K562 (cell line): ENCODE measurements at regions not wholly inside any gene's neighbourhood (a gene's known extent, or its start where the extent isn't known, plus 50 kb on each side); places are given as distances from the start of the nearest gene placed in this dataset.

Source experiments
- ATF3 ChIP-seq, 2 experiments: fragments of 450-650 bp in 1 of 2; sonication (generic) in 1 of 2; formaldehyde crosslinking in 1 of 2; IDR thresholded peaks in 1 of 2; conservative IDR thresholded peaks in 1 of 2; 2 replicates each; pipeline versions ENCODE4 v1.6.1 to v1.8.1; 2016 to 2023; ENCODE audit warnings: mild to moderate bottlenecking in 2 of 2, moderate library complexity in 2 of 2, inconsistent platforms in 1 of 2, missing genetic modification reagents in 1 of 2
- ATF4 ChIP-seq: fragments of 450-650 bp; formaldehyde crosslinking; IDR thresholded peaks from 2 replicates; pipeline ENCODE4 v1.4.0; 2022; ENCODE audit warnings: mild to moderate bottlenecking, moderate library complexity
- CTCF ChIP-seq, 3 experiments: IDR thresholded peaks in 2 of 3; conservative IDR thresholded peaks in 1 of 3; 2 replicates each; pipeline ENCODE4 v1.5.1; 2011 to 2012; ENCODE audit warnings: low read length in 3 of 3, mild to moderate bottlenecking in 3 of 3, control low read depth in 2 of 3, improper control_type of control experiment in 1 of 3, inconsistent platforms in 1 of 3, low read depth in 1 of 3, mixed read lengths in 1 of 3, moderate library complexity in 1 of 3; ENCODE audit not compliant: insufficient read depth in 2 of 3
- ELF1 ChIP-seq: fragments of 200-800 bp; sonication (Bioruptor generic); IDR thresholded peaks from 2 replicates; pipeline ENCODE4 v1.6.1; 2016; ENCODE audit warnings: missing genetic modification characterization, missing compliant biosample characterization
- EP300 ChIP-seq: IDR thresholded peaks from 2 replicates; pipeline ENCODE4 v1.6.1; 2012; ENCODE audit warnings: low read length, improper control_type of control experiment
- KAT2B ChIP-seq: IDR thresholded peaks from one replicate; pipeline ENCODE4 v1.6.1; 2012; ENCODE audit warnings: low read depth, mild to moderate bottlenecking, control low read depth, inconsistent platforms, low read length, moderate library complexity
- PATZ1 ChIP-seq: fragments of 250-450 bp; sonication (Bioruptor Pico); IDR thresholded peaks from 2 replicates; pipeline ENCODE4 v1.5.0; 2020; ENCODE audit warnings: mild to moderate bottlenecking, borderline replicate concordance
- POLR2A ChIP-seq: fragments of 450-650 bp; conservative IDR thresholded peaks from 2 replicates; pipeline ENCODE4 v1.6.1; 2016
- REST ChIP-seq, 2 experiments: fragments of 450-650 bp; formaldehyde crosslinking in 1 of 2; IDR thresholded peaks; 2 replicates each; pipeline versions ENCODE4 v1.4.0 to v1.6.1; 2014 to 2020; ENCODE audit warnings: mild to moderate bottlenecking in 2 of 2, borderline replicate concordance in 1 of 2, low read depth in 1 of 2
- TARDBP ChIP-seq: fragments of 450-650 bp; IDR thresholded peaks from 2 replicates; pipeline ENCODE4 v1.6.1; 2016
- ZC3H11A ChIP-seq: IDR thresholded peaks from 2 replicates; pipeline ENCODE4 v1.6.1; 2012; ENCODE audit warnings: low read depth, low read length, improper control_type of control experiment

- TF ChIP-seq TARDBP (no peak), PATZ1 (CRISPR knock-in tag) (no peak), ZC3H11A (no peak), ATF3 (IDR thresholded peaks at IDR 0.05) (no peak), ATF3 (CRISPR knock-in tag; conservative IDR thresholded peaks at IDR 0.05) (no peak), CTCF (IDR thresholded peaks at IDR 0.05 in 2 of 3, conservative IDR thresholded peaks at IDR 0.05 in 1 of 3; ENCODE audit: insufficient read depth in 2 of 3, low read depth in 1 of 3, low read length in 3 of 3) (no peak), ELF1 (tag) (no peak), KAT2B (no peak), POLR2A (no peak), REST (IDR thresholded peaks at IDR 0.05; ENCODE audit: borderline replicate concordance) (no peak), REST (CRISPR knock-in tag; IDR thresholded peaks at IDR 0.05; ENCODE audit: low read depth) (no peak), ATF4 (no peak), EP300 (no peak)
Measured at GRCh38 chr5:167346461-167346860, 945.0 kb upstream of the WWC1 start.
